ENCODE measurements at regions not wholly inside any gene's neighbourhood (a gene's known extent, or its start where the extent isn't known, plus 50 kb on each side); places are given as distances from the start of the nearest gene placed in this dataset.

GRCh38 chr3:118304557-118304956 lies 730.1 kb downstream of the IGSF11 start:
- no peak for TF ChIP-seq CTCF (IDR thresholded peaks at IDR 0.05)
- no peak for TF ChIP-seq POLR2A (IDR thresholded peaks at IDR 0.05)

Data from right lobe of liver (tissue), 4 donors.